ENCODE measurements at regions not wholly inside any gene's neighbourhood (a gene's known extent, or its start where the extent isn't known, plus 50 kb on each side); places are given as distances from the start of the nearest gene placed in this dataset.

DNA sequence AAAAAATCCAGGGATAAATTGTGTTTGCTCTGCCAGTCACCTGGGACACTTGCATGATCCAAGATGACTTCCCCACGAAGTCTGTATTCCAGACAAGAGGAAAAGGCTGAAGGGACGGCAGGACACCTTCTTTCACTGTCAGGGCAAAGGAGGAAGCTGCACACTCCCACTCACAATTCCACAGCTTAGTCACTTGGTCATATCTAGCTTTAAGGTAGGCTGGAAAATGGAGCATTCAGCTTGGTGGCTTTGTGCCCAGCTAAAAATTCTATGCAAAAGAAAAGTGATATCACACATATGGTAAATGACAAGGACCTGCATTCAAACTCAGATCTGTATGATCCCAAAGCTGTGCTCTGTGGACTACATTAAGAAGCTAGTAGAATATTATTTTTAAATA is 109.2 kb upstream of the TPM1 start:
- no peak overlapping the region for H3K27ac Mint-ChIP-seq
- H3K4me3 Mint-ChIP-seq: no peak overlapping the region
- peaks cover 39% of the 10 kb centered on the region for H3K27me3 Mint-ChIP-seq
- ATAC-seq (replicated peaks): no peak
- no peaks in the 10 kb centered on the region for H3K36me3 Mint-ChIP-seq (ENCODE audit: low read depth)
- H3K9me3 Mint-ChIP-seq: no peaks in the 10 kb centered on the region
- no peaks in the 10 kb centered on the region for H3K4me1 Mint-ChIP-seq

DNA sequence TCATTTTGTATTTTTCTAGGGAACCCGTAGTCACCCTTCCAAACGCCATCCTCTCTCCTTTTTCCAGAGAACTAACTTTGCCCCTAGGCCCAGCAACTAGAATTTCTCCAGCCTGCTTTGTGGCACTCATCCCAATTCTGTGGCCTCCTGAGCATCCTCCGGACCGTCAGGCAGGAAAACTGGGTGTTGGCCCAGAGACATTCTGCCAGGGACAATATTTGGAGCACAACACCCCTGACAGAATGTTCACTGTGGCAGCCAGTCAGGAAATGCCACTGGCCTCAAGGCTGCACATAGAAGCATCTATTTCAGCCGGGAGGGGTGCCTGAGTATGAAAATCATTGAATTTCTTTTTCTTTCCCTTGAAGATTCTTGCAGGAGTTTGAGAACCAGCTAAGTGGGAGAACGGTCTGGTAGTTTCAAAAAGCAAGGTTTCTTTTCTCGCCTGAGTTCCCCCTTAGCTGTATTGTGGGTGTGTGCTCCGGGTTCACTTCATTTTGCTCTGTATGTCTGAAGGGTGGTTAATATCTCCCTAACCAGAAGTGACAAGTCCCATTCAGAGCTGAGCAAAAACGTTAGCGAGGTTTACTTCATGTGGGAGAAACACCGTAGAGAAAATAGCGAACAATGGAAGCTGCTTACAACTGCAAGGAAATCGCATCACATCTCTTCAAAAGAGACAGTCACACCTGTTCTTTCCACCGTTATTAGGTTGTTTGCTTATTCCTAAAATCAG is 108.1 kb upstream of the TPM1 start:
- ATAC-seq (replicated peaks): no peak
- Mint-ChIP-seq H3K27ac (no peak overlapping the region), H3K36me3 (ENCODE audit: low read depth) (no peaks in the 10 kb centered on the region), H3K27me3 (peaks cover 40% of the 10 kb centered on the region), H3K4me3 (no peak overlapping the region), H3K4me1 (no peaks in the 10 kb centered on the region), H3K9me3 (no peaks in the 10 kb centered on the region)

DNA sequence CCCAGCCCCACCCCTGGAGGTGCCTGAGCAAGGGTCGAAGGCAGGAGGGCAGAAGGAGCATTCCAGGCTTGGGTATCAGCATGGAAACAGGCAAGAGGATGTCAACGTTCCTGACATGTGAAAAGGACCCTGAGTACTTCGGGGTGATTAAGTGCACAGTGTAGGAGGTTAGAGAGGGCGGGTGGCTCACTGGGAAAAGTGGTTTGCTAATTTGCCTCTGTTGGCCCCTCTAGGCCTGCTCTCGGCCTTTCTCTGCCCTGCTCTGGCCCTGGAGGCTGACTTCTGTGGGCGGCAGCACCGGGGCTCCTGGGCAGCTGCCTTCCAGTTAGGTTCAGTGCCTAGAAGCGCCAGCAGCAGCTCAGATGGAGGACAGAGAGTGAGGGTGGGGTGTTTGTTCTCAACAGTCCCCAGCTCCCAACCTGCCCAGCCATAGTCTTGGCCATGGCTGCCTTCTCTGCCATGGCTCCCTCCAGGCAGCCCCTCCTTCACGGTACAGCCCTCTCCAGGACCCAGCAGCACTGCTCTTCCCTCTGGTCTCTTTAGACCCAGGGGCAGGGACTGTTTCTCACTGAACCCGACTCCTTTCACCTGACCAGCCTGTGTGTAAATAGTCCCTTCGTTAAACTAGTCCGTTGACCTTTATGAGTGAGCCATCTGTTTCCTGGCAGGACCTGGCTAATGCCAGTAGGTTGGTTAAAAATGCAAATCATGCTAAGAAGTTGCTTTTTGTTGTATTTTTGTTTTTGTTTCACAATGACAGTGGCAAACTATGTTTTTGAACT is 107.1 kb upstream of the TPM1 start:
- no peaks in the 10 kb centered on the region for H3K9me3 Mint-ChIP-seq
- no peaks in the 10 kb centered on the region for H3K4me1 Mint-ChIP-seq
- H3K4me3 Mint-ChIP-seq: no peak overlapping the region
- H3K27me3 Mint-ChIP-seq: peaks cover 37% of the 10 kb centered on the region
- no peak for ATAC-seq (replicated peaks)
- no peaks in the 10 kb centered on the region for H3K36me3 Mint-ChIP-seq (ENCODE audit: low read depth)
- H3K27ac Mint-ChIP-seq: no peak overlapping the region

DNA sequence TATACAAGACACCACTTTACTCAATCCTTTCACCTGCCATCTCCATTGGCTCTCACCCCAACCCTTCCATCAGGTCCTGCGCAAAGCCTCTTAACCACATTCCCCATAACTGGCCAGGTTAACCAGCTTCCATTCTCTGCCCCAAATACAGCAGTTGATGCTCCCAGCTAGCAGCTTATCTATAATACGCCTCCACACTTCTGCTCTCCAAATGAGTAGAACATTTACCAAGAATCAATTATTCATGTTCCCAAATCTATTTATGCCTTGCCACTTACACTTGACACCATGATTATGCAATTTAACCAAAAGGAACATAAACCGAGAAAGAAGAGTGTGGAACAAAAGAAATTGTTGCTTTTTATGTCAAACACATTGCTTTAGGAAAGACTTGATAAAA is 103.7 kb upstream of the TPM1 start:
- ATAC-seq (replicated peaks): peak; percentile 26
- H3K27me3 Mint-ChIP-seq: peaks cover 50% of the 10 kb centered on the region

DNA sequence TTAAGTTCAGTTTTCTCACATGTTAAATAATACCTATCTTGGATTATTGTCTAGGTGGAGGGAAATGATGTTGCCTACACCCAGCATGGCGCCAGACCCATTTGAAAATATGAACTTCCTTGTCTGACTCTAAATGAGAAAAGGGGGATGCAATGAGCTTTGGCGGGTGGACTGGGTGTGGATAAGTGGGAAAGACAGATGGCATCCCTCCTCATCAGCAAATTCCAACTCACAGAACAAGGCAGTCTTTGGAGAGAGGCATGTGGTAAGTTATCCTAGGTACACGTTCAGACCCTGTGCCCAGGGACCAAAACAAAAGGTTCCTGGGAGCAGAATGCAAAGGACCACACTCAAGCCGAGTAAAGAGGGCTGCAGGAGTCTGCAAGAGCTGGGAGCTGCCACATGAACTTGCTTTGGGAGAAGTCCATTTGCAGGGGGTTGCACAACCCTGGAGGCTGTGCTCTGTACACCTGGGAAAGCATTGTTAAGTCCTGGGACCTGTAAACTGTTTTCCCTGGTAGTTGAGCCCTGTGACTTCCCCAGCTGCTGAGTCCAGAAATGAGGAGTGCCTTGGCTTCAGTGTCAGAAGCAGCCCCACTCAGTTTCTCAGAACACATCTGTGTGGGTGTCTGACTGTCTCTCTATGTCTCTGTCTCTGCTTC is 102.3 kb upstream of the TPM1 start:
- H3K36me3 Mint-ChIP-seq (ENCODE audit: low read depth): no peaks in the 10 kb centered on the region
- no peak overlapping the region for H3K4me3 Mint-ChIP-seq
- peaks cover 44% of the 10 kb centered on the region for H3K27me3 Mint-ChIP-seq
- H3K27ac Mint-ChIP-seq: no peak overlapping the region
- no peaks in the 10 kb centered on the region for H3K9me3 Mint-ChIP-seq
- no peak for ATAC-seq (replicated peaks)
- no peaks in the 10 kb centered on the region for H3K4me1 Mint-ChIP-seq

More for the DNA sequence above, 103.7 kb upstream of the TPM1 start:
- no peaks in the 10 kb centered on the region for H3K4me1 Mint-ChIP-seq
- no peak overlapping the region for H3K4me3 Mint-ChIP-seq
- H3K36me3 Mint-ChIP-seq (ENCODE audit: low read depth): no peaks in the 10 kb centered on the region
- no peaks in the 10 kb centered on the region for H3K9me3 Mint-ChIP-seq
- no peak overlapping the region for H3K27ac Mint-ChIP-seq

DNA sequence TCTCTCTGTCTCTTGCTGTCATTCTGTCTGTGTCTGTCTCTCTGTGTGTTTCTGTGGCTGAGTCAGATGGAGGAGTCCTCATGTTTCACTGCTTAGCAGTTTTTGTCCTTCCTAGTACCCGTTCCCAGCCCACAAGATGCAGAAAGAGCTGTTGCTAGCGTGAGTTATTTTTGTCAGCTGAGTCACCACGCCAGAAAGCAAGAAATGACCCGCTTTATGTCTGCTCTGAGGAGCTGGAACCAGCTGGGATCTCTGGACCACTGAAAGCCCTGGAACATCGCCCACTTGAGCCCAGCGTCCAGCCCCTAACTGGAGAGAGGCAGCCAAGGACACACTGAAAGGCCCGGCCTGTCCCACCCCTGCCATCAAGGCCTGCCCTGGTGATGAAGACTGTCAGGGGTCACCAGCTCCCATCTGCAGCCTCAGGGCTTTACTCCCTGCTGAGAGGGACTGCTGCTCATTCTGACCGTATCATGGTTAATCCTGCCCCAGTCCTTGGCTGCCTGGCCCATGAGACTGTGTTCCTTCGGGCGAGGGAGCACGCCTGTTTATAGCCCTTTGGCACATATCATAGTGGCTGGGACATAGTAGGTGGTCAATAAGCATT is 101.7 kb upstream of the TPM1 start:
- no peaks in the 10 kb centered on the region for H3K4me1 Mint-ChIP-seq
- H3K36me3 Mint-ChIP-seq (ENCODE audit: low read depth): no peaks in the 10 kb centered on the region
- ATAC-seq (replicated peaks): peak; percentile 84
- peaks cover 41% of the 10 kb centered on the region for H3K27me3 Mint-ChIP-seq
- H3K4me3 Mint-ChIP-seq: no peak overlapping the region
- no peaks in the 10 kb centered on the region for H3K9me3 Mint-ChIP-seq
- H3K27ac Mint-ChIP-seq: no peak overlapping the region

DNA sequence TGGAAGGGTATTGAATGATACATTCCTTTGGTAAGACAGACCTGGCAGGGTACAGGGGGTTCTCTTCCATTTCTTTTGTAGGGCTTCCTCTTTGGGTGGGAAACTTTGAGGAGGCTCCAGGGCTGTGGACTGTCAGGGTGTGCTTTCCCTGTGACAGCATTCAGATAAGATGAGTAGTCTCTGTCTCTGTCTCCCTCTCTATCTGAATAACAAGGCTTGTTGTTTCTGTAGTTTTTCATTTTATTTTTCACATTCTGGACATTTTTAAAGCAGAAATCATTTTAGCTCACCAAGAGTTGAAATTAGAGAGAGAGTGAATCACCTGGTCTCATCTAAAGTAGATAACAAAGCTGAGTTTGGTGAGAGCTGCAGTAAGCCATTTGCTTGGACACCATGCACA is 100.8 kb upstream of the TPM1 start:
- Mint-ChIP-seq H3K4me3 (no peak overlapping the region), H3K27ac (no peak overlapping the region), H3K4me1 (no peaks in the 10 kb centered on the region), H3K9me3 (no peaks in the 10 kb centered on the region), H3K27me3 (peaks cover 34% of the 10 kb centered on the region), H3K36me3 (ENCODE audit: low read depth) (no peaks in the 10 kb centered on the region)
- ATAC-seq (replicated peaks): no peak

DNA sequence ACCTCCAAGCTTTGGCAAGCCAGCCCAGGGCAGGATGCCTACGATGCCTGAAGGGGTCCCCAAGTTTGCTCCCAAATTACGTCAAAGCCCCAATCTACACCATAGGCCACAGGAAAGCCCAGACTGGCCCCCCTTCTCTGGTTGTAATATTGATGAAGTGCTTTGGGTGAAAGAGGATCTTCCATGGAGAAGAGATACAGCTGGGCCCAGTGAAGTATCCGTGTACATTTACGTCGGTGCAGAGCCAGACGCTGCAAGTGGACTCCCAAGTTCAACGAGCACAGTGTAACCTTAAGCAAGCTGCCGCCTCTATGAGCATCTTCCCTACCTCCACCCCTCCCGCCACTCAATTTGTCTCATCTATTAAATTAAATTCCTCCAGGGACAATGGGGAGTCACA is 100.1 kb upstream of the TPM1 start:
- Mint-ChIP-seq H3K4me1 (no peaks in the 10 kb centered on the region), H3K27me3 (peaks cover 34% of the 10 kb centered on the region), H3K27ac (no peak overlapping the region), H3K36me3 (ENCODE audit: low read depth) (no peaks in the 10 kb centered on the region), H3K4me3 (no peak overlapping the region), H3K9me3 (no peaks in the 10 kb centered on the region)
- no peak for ATAC-seq (replicated peaks)

DNA sequence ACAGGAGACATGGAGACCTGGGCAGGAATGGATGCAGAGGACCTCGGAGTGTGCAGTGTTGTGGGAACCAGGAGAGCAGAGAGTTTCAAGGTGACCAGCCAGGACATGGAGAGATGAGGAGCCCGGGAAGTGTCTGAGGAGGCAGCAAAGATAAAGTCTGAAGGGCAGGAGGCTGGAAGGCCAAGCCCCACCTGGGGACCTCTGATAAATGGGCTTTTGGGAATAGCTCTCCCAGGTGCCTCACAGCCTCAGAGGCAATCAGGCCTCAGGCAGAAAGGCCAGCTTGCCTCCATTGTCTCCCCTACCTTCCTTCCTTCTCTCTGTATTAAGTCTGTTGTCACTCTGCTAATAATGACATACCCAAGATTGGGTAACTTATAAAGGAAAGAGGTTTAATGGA is 97.5 kb upstream of the TPM1 start:
- Mint-ChIP-seq H3K9me3 (no peaks in the 10 kb centered on the region), H3K36me3 (ENCODE audit: low read depth) (no peaks in the 10 kb centered on the region), H3K27ac (no peak overlapping the region), H3K27me3 (peaks cover 44% of the 10 kb centered on the region), H3K4me3 (no peak overlapping the region), H3K4me1 (no peaks in the 10 kb centered on the region)
- ATAC-seq (replicated peaks): no peak

DNA sequence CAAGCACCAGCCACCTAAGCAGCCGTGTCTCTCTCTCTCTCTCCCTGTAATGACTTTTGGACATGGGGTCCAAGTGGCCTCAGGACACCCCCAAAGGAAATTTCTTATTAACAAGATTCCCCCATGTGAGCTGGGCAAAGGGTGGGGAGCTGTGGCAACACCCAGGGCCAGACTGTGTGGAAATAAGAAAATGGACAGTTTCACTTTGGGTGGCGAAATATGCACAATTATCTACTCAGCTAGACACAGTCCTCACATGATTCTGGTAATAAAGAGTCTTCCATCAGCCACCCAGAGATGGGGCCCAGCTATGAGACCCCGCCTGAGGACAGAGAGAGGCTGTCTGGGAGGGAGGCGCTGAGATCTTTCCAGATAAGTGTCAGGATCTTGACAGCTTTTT is 96.8 kb upstream of the TPM1 start:
- H3K4me3 Mint-ChIP-seq: no peak overlapping the region
- H3K27ac Mint-ChIP-seq: no peak overlapping the region
- H3K36me3 Mint-ChIP-seq (ENCODE audit: low read depth): no peaks in the 10 kb centered on the region
- no peak for ATAC-seq (replicated peaks)
- H3K9me3 Mint-ChIP-seq: no peaks in the 10 kb centered on the region
- no peaks in the 10 kb centered on the region for H3K4me1 Mint-ChIP-seq
- H3K27me3 Mint-ChIP-seq: peaks cover 43% of the 10 kb centered on the region

DNA sequence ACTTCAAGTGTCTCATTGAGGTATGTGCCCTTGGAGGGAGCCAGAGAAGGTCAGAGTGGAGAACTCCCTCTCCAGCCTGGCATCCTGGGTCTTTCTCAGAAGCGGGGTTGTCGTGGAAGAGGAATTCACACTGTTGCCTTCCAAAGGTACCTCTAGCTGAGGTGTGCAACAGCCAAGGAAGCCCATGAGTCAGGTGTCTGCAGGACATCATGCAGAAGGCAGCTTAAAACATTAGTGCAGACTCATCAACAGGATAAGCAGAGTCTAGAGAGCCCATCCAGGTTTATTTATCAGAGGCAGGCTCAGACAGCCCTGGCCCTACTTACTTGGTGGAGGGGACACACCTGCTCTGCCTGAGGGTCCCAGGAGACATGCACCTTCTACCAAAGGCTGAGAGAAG is 95.6 kb upstream of the TPM1 start:
- Mint-ChIP-seq H3K27ac (no peak overlapping the region), H3K4me1 (no peaks in the 10 kb centered on the region), H3K27me3 (peaks cover 43% of the 10 kb centered on the region), H3K36me3 (ENCODE audit: low read depth) (no peaks in the 10 kb centered on the region), H3K9me3 (no peaks in the 10 kb centered on the region), H3K4me3 (no peak overlapping the region)
- ATAC-seq (replicated peaks): no peak

DNA sequence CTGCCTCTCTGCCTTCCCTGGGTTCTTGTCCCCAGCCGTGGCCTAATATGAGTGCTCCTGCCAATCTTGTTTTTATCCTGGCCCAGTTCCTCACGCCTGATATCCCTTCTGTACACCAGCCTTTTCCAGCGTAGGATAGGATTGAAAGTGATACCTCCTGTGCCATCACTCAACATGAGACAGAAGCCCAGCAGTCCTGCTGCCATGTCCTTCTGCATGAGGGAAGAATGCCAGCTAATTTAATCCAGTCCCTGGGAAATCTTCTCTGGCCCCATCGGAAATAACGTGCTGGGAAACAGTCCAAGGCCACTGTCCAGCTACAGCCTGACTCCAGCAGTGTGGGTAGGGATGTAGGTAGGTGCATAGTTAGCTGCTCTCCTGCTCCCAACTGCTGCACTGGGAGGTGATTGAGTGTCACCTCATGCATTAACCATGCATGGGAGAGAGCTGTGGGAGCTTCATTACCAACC is 92.0 kb upstream of the TPM1 start:
- Mint-ChIP-seq H3K27me3 (peaks cover 49% of the 10 kb centered on the region), H3K36me3 (ENCODE audit: low read depth) (no peaks in the 10 kb centered on the region), H3K4me3 (no peak overlapping the region), H3K9me3 (no peaks in the 10 kb centered on the region), H3K27ac (no peak overlapping the region), H3K4me1 (no peaks in the 10 kb centered on the region)
- ATAC-seq (replicated peaks): no peak

DNA sequence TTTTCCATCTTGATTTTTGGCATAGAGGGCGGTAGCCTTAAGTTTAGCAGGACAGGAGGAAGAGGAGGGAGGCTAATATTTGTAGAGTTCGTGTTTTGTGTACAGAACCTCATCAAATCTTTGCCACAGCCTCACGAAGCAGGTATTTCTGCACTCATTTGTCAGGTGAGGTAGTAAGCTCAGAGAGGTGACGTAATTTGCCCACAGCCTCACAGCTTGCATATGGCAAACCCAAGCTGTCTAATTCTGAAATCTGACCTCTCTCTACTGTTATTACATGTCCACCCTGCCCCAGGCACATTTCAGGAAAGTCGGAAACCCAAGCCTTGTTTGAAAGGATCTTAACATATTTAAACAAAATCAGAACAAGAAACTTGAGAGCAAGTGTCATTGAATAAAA is 91.1 kb upstream of the TPM1 start:
- Mint-ChIP-seq H3K27ac (no peak overlapping the region), H3K27me3 (peaks cover 49% of the 10 kb centered on the region), H3K9me3 (no peaks in the 10 kb centered on the region), H3K36me3 (ENCODE audit: low read depth) (no peaks in the 10 kb centered on the region), H3K4me3 (no peak overlapping the region), H3K4me1 (no peaks in the 10 kb centered on the region)
- ATAC-seq (replicated peaks): no peak

DNA sequence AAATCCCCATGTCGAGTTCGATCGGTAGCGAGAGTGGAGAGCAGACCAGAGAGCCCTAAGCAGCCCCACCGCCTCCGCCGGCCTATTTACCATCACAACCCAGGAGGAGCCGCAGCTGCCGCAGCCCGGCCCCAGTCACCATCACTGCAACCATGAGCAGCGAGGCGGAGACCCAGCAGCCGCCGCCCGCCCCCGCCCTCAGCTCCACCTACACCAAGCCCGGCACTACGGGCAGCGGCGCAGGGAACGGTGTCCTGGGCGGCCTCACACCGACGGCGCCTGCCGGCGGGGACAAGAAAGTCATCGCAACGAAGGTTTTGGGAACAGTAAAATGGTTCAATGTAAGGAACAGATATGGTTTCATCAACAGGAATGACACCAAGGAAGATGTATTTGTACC is 89.5 kb upstream of the TPM1 start:
- Mint-ChIP-seq H3K4me1 (no peaks in the 10 kb centered on the region), H3K4me3 (no peak overlapping the region), H3K36me3 (ENCODE audit: low read depth) (no peaks in the 10 kb centered on the region), H3K9me3 (no peaks in the 10 kb centered on the region), H3K27me3 (peaks cover 46% of the 10 kb centered on the region), H3K27ac (no peak overlapping the region)
- no peak for ATAC-seq (replicated peaks)

All from activated T-helper 17 cell treated with anti-CD3 and anti-CD28 coated beads, Interleukin-2, amount 50 U/mL, for 72 hours (primary cell).